Ishikawa (cell line): ENCODE measurements at regions not wholly inside any gene's neighbourhood (a gene's known extent, or its start where the extent isn't known, plus 50 kb on each side); places are given as distances from the start of the nearest gene placed in this dataset.

ENCODE experiments used
- CEBPB ChIP-seq: IDR thresholded peaks from 2 replicates; pipeline ENCODE4 v1.6.1; 2012
- CREB1 ChIP-seq: IDR thresholded peaks from 2 replicates; pipeline ENCODE4 v1.6.1; 2012; ENCODE audit warnings: low read depth
- EGR1 ChIP-seq: IDR thresholded peaks from 2 replicates; pipeline ENCODE4 v1.6.1; 2012
- EP300 ChIP-seq: IDR thresholded peaks from 2 replicates; pipeline ENCODE4 v1.6.1; 2012; ENCODE audit warnings: borderline replicate concordance
- FOXM1 ChIP-seq: IDR thresholded peaks from 2 replicates; pipeline ENCODE4 v1.6.1; 2012; ENCODE audit warnings: low read depth, borderline replicate concordance
- MAX ChIP-seq: IDR thresholded peaks from 2 replicates; pipeline ENCODE4 v1.6.1; 2012
- NFIC ChIP-seq: IDR thresholded peaks from 2 replicates; pipeline ENCODE4 v1.6.1; 2012
- RAD21 ChIP-seq: IDR thresholded peaks from 2 replicates; pipeline ENCODE4 v1.6.1; 2012; ENCODE audit warnings: low read depth
- REST ChIP-seq: IDR thresholded peaks from 2 replicates; pipeline ENCODE4 v1.6.1; 2012; ENCODE audit warnings: low read depth, mild to moderate bottlenecking
- TAF1 ChIP-seq: IDR thresholded peaks from 2 replicates; pipeline ENCODE4 v1.6.1; 2012; ENCODE audit warnings: low read depth, mild to moderate bottlenecking
- TCF12 ChIP-seq: IDR thresholded peaks from 2 replicates; pipeline ENCODE4 v1.6.1; 2012; ENCODE audit warnings: low read depth
- TEAD4 ChIP-seq: IDR thresholded peaks from 2 replicates; pipeline ENCODE4 v1.6.1; 2012
- USF1 ChIP-seq: IDR thresholded peaks from 2 replicates; pipeline ENCODE4 v1.6.1; 2012
- YY1 ChIP-seq: IDR thresholded peaks from 2 replicates; pipeline ENCODE4 v1.6.1; 2012; ENCODE audit warnings: low read depth
- ZBTB7A ChIP-seq: IDR thresholded peaks from 2 replicates; pipeline ENCODE4 v1.6.1; 2012; ENCODE audit warnings: low read depth

- no peak for TF ChIP-seq NFIC
- no peak for TF ChIP-seq CEBPB
- TF ChIP-seq EP300 = no peak
- TF ChIP-seq USF1 = no peak
- no peak for TF ChIP-seq EGR1
- TF ChIP-seq TAF1 = no peak
- no peak for TF ChIP-seq ZBTB7A
- no peak for TF ChIP-seq TEAD4
- no peak for TF ChIP-seq REST
- no peak for TF ChIP-seq YY1
- no peak for TF ChIP-seq FOXM1
- no peak for TF ChIP-seq CREB1
- TF ChIP-seq RAD21 = no peak
- no peak for TF ChIP-seq MAX
- no peak for TF ChIP-seq TCF12
Measured at GRCh38 chr3:127107491-127108375, 85.2 kb upstream of the PRR23E start.

- no peak for TF ChIP-seq EP300
- TF ChIP-seq TCF12 = no peak
- TF ChIP-seq RAD21 = no peak
- TF ChIP-seq NFIC = no peak
- no peak for TF ChIP-seq FOXM1
- TF ChIP-seq EGR1 = no peak
- TF ChIP-seq ZBTB7A = no peak
- no peak for TF ChIP-seq TEAD4
- no peak for TF ChIP-seq CEBPB
- TF ChIP-seq REST = no peak
- no peak for TF ChIP-seq CREB1
- no peak for TF ChIP-seq TAF1
- TF ChIP-seq MAX = no peak
- TF ChIP-seq YY1 = no peak
- TF ChIP-seq USF1 = no peak
Measured at GRCh38 chr3:127108796-127109195, 84.1 kb upstream of the PRR23E start.

GRCh38 chr3:127110982-127111693 lies 81.8 kb upstream of the PRR23E start:
- TF ChIP-seq TEAD4 = no peak
- no peak for TF ChIP-seq TCF12

- TF ChIP-seq TCF12 (no peak), ZBTB7A (no peak), TAF1 (no peak), EGR1 (no peak), EP300 (no peak), USF1 (no peak), FOXM1 (no peak), RAD21 (no peak), NFIC (no peak), TEAD4 (no peak), YY1 (no peak), MAX (no peak), CREB1 (no peak), CEBPB (no peak), REST (no peak)
Measured at GRCh38 chr3:127112796-127113570, 79.9 kb upstream of the PRR23E start.
